Fibroblast of upper back skin (primary cell): ENCODE measurements at regions not wholly inside any gene's neighbourhood (a gene's known extent, or its start where the extent isn't known, plus 50 kb on each side); places are given as distances from the start of the nearest gene placed in this dataset.
A peak's percentile ranks its signal among the peaks of the same experiment; 100 is the strongest.
"Not testable (repeated sequence)": the region's sequence is repeated elsewhere in the genome, so short reads cannot be mapped to it uniquely, and the experiment has no call there.

Source experiments
- DNase-seq: peaks from one replicate; pipeline ENCODE4 v3.0.0-alpha.2; 2013

DNA sequence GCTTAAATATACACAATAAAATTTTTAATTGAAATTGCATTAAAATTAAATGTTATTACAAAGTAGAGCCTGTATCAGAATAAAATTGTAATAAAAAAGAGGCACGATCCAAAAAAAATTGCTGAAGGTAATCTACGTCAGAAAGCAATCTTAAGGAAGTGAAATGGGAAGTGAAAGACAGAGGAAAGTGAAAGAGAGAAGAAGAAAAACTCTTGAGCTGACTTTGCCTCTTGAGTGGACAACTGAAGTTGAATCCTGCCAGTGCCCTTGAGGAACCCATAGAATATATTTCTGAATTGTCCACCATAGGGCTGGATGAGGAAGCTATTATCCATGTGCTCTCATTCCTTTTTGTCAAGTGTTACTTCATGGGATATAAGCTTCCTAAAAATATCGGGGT lies 285.1 kb upstream of the STAC start:
- no peak for DNase-seq

DNA sequence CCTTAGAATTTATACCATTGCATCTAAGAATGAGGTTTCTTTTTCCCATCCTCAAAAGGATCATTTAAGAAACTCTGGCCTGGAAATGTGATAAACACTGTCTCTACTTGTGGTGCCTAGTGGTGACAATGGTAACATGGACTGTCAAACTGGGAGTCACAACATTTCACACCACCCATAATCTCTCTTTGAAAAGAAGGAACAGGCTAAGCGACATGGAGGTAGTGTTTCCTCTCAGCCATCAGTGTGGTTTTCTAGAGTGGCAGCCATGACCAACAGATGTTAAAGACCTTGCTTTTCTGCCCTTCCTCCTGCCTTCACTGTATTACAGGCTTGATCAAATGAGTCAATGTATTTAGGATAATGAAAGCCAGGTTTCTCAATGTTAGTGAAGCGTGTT lies 283.1 kb upstream of the STAC start:
- DNase-seq = no peak

- DNase-seq = no peak
Measured at GRCh38 chr3:36114353-36114752, 266.0 kb upstream of the STAC start.

DNA sequence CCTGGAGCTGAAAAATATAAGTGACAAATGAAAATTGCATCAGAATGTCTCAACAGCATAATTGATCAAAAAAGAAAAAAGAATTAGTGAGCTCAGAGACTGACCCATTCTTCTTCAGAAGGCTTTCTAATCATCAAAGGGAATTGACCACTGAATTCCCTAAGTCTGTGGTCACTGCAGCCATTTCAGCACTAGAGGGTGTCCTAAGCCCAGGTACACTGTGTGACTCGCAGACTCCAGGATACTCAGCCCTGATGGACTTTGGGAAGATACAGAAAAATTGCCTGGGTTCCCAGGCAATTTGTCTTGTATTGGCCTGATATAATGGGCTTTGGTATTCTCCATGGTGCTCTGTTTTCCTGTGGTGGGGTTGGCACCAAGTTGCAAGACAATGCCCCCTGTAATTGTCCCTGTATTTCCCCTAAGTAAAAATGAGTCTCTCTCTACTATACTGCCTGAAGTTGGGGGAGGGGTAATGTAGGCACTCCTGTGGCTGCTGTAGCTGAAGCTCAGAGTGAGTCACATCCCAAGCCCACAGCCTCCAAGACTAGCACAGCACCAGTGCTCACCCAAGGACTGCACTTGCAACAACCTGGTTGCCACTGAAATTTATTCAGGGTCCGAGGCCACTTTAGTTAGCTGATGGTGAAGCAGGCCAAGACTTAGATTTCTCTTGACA lies 256.0 kb upstream of the STAC start:
- DNase-seq = peak; percentile 77

GRCh38 chr3:36132214-36132613 lies 248.1 kb upstream of the STAC start:
- no peak for DNase-seq

GRCh38 chr3:36135863-36136262 lies 244.4 kb upstream of the STAC start:
- DNase-seq = no peak

DNA sequence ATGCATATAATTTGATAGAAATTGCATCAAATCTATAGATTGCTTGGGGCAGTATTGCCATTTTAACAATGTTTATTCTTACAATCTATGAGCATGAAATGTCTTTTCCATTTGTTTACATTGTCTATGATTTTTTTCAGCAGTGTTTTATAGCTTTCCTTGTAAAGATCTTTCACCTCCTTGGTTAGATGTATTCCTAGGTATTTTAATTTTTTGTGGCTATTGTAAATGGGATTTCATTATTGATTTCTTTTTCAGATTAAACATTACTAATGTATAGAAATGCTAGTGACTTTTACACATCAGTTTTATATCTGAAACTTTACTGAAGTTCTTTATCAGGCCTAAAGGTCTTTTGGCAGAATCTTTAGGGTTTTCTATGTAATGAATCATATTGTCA lies 237.6 kb upstream of the STAC start:
- DNase-seq = no peak

- no peak for DNase-seq
Measured at GRCh38 chr3:36146404-36146803, 233.9 kb upstream of the STAC start.

DNA sequence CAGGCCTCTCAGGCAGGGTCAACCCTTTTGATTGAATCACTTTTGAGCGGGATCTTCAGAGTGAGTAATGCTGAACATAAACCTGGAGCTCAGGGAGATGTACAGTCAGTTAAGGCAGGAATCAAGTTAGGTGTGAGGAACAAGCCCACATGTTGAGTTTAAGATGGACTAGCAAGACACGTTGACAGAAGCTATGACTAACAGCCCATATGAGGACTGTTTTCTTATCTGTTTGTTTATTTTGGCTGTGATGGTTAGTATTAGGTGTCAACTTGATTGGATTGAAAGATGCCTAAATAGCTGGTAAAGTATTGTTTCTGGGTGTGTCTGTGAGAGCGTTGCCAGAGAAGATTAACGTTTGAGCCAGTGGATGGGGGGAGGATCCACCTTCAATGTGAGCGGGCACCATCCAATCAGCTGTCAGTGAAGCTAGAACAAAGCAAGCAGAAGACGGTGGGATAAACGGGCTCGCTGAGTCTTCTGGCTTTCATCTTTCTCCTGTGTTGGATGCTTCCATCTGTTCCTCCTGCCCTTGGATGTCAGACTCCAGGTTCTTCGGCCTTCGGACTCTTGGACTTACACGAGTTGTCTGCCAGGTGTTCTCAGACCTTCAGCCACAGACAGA lies 232.3 kb upstream of the STAC start:
- DNase-seq = no peak

DNA sequence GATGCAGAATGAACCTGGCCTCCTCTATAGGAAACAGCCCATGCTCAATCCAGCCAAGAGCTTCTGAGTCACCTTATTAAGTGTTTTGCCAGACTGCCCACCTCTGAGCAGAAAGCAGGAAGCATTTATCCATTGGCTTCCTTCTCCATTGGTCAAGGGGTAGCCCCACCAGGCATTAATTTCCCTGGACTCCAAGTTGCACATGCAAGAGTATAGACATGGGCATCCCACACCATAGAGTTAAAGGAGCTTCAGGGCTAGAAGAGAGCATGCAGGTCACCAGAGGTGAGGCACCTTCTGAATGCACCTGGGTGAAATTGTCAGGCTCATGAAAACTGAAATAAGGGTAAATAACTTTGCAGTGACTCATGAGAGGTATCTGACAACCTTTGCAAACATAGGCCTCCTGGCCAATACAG lies 230.8 kb upstream of the STAC start:
- DNase-seq = no peak

DNA sequence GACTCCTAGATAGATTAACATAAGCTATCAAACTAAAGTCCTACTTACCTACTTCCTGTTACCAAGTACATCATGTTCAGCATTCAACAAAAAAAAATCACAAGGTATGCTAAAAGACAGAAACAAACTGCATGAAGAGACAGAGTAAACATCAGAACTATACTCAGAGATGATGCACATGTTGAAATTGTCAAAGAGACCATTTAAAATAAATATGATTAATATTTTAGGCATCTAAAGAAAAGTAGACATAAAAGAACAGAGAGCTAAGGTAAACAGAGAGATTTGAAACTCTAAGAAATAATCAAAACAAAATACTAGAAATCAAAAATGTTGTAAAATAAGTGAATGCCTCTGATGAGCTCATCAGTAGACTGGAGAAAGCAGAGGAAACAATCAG lies 224.8 kb upstream of the STAC start:
- DNase-seq = no peak

DNA sequence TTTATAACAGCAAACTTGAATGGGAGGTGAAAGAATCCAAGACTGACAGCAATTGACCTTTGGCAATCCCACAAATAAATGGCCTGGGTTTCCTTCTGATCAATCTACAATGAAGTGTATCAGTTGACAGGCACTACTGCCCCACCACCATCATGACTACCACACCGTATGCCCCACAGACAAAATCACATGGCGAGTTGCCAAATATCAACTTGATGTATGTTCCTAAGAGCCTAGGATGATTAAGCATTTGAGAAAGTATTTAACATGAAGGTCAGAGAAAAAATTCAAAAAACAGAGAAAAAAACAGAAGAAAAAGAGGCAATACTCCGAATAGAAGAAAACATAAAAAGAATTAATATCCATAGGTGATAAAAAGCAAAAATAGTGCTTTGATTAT lies 215.9 kb upstream of the STAC start:
- DNase-seq = no peak

DNA sequence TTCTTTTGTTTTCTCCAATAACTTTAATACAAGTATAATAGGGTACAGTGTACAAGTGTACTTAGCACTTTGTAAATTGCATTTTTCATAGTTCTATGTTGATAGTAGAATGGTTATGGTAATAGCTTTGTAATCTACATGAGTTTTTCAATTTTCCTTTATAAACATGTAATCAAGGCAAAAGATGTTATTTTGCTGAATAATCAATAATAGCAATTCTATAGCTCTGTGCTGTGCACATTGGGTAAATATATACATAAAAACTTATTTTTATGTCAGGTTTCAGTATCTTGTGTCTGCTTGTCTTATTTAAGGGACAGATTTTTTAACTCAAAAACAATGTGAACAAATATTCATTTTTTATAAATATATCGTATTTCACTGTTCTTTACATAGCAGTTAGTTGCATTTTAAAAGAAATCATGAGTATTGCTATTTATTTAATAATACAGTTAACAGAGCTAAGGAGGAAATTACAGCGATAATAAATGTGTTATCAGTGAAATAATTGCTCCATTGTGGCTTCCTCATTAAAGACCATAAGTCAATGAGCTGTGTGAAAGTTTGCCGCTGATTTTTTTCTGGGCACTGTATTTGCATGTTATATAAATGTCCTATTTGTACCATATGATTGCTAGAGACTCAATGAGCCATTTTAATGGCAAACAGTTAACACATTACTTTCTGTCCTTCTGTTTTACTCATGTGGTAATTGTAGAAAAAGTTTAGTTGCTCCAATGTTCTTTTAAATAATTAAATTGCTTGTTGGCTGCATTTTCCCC lies 214.6 kb upstream of the STAC start:
- DNase-seq = no peak

- peak; percentile 78 for DNase-seq
Measured at GRCh38 chr3:36166477-36166876, 213.8 kb upstream of the STAC start.

DNA sequence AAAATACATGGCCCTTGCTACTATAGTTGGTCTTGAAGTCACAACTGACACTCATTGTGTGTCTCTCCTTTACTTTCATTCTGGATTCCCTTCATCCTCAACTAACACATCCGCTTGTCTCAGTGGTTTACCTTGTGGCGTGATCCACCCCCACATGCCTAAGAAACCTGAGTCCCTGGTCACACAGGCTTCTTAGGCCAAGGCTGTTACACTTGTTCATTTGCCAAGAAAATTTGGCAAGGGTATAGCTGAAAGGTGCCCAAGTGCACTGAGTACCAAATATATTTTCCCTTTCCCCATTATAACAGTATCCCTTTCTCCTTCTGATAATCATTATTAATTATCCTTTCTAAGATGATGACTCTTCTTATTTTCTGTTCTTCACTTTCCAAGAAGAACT lies 207.6 kb upstream of the STAC start:
- no peak for DNase-seq

- no peak for DNase-seq
Measured at GRCh38 chr3:36175113-36175812, 205.0 kb upstream of the STAC start.

GRCh38 chr3:36175916-36176461 lies 204.3 kb upstream of the STAC start:
- DNase-seq = no peak

DNA sequence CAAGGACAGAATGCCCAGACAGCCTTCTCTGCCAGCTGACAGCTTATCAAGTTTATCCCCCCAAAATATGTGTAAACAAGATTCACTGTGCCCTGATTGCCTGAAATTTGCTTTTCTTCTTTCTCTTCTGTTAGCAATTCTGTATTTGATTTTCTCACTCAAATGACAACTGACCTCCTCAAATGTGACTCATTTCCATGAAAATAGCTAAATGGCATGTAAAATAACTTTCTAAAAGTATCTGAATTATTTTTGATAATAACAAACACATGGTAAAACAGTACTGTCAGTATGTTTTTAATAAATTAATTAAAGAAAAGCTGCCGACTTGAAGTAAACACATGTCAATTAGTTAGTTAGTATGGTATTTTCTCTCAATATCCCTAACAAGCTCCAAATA lies 202.3 kb upstream of the STAC start:
- DNase-seq = peak; percentile 20

GRCh38 chr3:36182024-36182423 lies 198.3 kb upstream of the STAC start:
- no peak for DNase-seq

DNA sequence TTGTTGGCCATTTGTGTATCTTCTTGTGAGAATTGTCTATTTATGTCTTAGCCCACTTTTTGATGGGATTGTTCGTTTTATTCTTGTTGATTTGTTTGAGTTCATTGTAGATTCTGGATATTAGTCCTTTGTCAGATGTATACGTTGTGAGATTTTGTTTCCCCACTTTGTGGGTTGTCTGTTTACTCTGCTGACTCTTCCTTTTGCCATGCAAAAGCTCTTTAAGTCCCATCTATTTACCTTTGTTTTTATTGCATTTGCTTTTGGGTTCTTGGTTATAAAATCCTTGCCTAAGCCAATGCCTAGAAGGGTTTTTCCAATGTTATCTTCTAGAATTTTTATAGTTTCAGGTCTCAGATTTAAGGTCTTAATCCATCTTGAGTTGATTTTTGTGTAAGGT lies 193.1 kb upstream of the STAC start:
- DNase-seq = not testable (repeated sequence)

DNA sequence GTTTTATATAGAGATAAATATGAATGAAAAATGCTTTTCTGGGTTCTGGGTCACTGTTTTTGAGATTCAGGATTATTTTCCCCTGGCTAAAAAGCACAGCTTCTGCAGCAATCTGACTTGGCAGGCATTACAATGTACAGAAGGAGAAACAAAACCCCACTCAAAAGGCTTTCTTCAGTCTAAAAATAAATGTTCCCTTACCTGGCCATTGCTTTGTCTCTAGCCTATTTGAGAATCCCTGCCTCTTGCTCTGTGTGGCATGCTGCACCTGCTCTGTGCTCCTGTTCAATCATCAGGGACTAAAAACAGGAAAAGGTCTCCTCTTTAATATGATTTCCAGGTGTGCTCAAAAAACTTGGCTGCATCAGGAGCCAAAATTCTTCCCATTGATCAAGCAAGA lies 187.4 kb upstream of the STAC start:
- DNase-seq = no peak

- no peak for DNase-seq
Measured at GRCh38 chr3:36193448-36193847, 186.9 kb upstream of the STAC start.

DNA sequence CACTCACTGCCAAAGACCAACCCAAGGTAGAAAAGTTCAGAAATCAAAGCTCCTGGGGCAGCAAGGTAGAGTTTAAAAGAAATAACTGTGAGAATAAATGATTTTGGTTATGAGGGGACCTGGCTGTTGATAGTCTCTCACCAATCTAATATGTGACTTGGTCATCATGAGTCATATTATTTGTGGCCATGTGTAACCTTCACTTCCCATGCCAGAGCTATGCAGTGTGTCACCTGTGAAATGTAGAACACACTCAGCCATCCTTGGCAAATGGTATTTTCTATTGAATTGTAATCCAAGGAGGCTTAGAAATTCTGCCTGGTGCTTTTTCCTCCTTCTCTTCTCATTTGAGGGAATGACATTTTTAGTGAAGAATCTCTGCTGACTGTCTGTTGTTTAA lies 184.2 kb upstream of the STAC start:
- DNase-seq = no peak
